ENCODE measurements at regions not wholly inside any gene's neighbourhood (a gene's known extent, or its start where the extent isn't known, plus 50 kb on each side); places are given as distances from the start of the nearest gene placed in this dataset.

DNA sequence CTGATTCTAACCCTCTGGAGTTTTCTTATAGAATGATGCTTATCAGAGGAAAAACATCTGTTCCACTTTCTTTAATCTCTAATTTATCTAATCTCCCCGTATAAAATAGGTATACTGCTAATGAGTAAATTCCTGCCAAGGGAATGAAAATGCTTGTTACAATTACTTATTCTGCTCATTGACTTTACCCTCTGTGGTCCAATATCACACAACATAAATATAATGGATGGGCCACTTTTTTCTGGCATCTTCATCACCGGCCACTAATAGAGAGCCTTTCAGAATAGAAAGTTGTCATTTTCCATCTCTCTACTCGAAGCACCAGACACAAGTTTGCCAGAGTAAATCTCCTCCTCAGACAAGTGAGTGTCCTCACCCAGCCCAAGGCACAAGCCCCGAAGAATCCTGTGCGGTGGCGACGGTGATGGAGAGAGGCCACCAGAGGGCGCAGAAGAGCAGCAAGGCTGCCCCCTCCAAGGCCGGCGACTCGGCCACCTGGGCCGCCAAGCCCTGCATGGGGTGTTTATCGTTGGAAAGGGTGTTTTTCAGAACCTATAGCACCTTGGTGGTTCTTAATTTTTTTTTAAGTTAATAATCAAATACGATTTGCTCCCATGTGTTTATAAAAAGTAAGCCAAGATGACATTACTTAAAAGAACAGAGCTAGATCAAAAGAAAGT, 212.9 kb upstream of the ARID1B start:
- peak; percentile 86 for DNase-seq (ENCODE audit: low spot score)

GRCh38 chr6:156563714-156564113, 213.5 kb upstream of the ARID1B start:
- DNase-seq (ENCODE audit: low spot score): no peak

DNA sequence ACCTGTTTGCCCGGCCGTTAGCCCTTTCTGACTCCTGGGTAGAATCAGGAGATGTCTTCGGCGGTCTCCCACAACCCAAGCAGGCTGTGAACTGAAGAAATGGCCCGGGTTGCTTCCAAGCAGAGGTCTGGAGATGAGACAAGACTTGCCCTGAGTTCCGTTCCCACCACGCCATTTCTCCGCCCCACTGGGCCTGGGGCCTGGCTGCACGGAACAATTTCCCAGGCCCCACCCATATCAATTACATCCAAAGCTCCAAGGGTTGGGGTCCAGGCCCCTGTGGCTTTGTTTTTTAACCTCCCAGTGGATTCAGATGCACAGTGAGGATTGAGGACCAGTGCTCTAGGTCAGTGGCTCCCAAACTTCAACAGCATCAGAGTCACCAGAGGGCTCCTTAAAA, 214.5 kb upstream of the ARID1B start:
- DNase-seq (ENCODE audit: low spot score): no peak

DNA sequence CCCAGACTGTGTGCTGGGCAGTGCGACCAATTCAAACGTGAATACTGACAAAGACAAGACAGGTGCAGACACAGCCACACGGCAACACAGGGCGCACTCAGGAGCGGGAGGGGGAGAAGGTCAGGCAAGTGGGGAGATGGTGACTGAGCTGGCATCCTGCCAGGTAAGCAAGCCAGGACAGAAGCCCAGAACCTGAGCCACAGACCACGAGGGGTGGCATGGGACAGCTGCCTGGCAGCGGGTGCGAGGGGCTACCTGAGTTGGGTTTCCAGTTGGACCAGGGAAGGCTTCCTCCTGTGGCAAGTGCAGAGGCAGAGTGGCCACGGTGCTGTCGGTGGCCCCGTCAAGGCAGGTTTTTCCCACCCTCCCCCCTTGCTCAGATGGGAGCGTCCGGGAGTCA, 215.2 kb upstream of the ARID1B start:
- no peak for DNase-seq (ENCODE audit: low spot score)

GRCh38 chr6:156560476-156560875, 216.7 kb upstream of the ARID1B start:
- no peak for DNase-seq (ENCODE audit: low spot score)

GRCh38 chr6:156559162-156559690, 218.0 kb upstream of the ARID1B start:
- DNase-seq (ENCODE audit: low spot score): no peak

GRCh38 chr6:156557911-156558259, 219.3 kb upstream of the ARID1B start:
- no peak for DNase-seq (ENCODE audit: low spot score)

DNA sequence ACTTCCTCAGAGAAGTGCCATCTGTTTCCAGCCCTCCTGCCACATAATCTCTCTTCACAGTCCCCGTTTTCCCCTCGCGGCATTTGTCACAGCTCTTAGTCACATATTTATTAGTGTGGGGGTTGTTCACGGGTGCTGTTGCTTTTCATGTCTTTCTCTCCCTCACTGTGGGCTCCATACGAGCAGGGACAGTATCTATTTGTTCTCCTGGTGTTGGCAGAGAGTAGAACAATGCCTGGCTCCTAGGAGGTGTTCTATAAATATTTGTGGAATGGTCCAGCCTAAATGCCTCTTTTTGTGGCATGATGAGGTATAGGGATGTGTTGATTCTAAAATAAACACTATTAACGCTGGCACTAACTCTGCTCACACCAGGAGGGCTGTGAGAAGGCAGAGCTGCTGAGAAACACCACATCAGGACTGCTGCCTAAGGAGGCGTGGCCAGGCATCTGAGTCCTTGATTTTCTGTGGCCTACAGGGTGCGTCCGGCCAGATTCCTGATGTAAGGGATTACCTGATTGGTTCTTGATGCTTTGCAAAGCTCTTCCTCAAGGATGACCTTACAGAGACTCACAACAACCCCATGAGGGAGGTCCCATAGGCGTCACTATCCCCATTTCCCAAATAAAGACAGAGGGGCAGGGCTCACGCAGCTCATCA, 219.8 kb upstream of the ARID1B start:
- no peak for DNase-seq (ENCODE audit: low spot score)

DNA sequence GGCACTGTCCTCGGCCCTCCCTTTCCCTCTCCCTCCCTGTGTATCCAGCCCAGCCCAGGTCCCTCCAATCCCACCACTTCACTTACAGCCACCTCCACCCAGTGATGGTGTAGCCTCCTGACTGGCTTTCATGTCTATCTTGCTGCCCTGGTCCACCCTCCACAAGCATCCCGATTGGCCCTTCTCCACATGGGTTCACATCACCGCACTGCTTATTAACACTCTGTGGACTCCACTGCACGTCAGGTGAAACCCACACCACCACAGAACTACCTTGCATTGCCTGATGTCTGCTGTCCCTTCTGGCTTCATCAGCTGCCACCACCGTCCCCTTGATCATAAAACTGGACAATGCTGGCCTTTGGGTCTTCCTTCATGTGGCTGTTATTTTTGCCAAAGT, 220.4 kb upstream of the ARID1B start:
- DNase-seq (ENCODE audit: low spot score): no peak

DNA sequence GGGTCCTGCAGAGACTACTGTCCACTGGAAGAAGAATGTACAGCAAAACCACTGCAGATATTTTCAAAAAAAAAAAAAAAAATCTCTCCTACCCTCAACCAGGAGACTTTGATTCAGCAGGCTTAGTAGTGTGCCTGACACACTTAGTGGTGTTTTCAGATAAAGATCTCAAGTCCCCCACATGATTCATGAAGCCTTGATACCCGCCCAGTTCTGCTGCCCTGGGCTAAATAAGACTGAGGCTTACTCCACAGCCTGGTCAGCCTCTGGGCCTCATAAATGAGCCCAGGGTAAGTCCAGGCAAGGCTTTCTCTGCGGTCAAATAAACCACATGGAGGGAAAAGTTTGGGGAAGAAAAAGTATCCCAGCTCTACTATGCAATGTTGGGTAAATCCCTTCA, 222.1 kb upstream of the ARID1B start:
- DNase-seq (ENCODE audit: low spot score): no peak

GRCh38 chr6:156554160-156554559, 223.0 kb upstream of the ARID1B start:
- DNase-seq (ENCODE audit: low spot score): no peak

- no peak for DNase-seq (ENCODE audit: low spot score)
Measured at GRCh38 chr6:156552849-156553248, 224.3 kb upstream of the ARID1B start.

DNA sequence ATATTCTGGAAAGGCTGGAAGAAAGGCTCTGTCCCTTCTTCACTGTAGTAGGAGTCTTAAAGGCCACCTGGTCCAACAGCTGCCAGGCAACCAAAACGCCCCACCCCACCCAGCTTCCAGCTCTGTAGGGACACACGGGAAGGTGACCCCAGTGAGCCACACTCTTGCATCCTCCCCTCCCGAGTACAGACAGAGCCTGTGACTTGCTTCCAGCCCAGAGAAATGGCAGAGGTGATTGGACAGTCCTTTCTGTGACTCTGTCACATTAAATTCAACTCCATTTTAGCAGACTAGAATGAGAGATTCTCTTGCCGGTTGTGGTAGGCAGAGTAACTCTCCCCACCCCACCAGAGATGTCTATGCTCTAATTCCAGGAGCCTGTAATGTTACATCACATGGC, 226.2 kb upstream of the ARID1B start:
- DNase-seq (ENCODE audit: low spot score): no peak

GRCh38 chr6:156545931-156546330, 231.2 kb upstream of the ARID1B start:
- DNase-seq (ENCODE audit: low spot score): no peak

- no peak for DNase-seq (ENCODE audit: low spot score)
Measured at GRCh38 chr6:156545021-156545420, 232.2 kb upstream of the ARID1B start.

DNA sequence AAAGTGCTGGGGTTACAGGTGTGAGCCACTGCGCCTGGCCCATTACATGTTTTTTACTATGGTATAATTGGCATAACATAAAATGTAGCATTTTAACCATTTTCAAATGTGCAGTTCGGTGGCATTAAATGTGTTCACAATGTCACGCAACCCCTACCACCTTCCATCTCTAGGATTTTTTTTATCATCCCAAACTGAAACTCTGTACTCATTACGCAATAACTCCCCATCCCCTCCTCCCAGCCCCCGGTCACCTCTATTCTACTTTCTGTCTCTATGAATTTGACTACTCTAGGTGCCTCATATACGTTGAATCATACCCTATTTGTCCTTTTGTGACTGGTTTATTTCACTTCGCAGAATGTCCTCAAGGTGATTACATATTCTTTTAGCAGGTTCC, 233.1 kb upstream of the ARID1B start:
- no peak for DNase-seq (ENCODE audit: low spot score)

DNA sequence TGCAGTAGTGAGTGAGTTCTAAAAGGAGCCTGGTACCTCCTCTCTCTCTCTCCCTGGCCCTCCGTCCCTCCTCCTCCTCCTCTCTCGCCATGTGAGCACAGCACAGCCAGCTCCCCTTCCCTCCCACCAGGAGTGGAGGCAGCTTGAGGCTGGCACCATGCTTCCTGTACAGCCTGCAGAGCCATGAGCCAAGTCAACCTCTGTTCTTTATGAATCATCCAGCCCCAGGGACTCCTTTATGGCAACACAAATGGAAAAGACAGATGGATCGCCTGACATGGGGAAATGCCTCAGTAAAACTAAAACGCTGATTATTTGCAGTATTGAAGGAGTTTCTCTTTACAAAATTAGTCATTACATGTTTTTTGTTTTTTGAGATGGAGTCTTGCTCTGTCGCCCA, 233.7 kb upstream of the ARID1B start:
- DNase-seq (ENCODE audit: low spot score): no peak

GRCh38 chr6:156538875-156539660, 238.1 kb upstream of the ARID1B start:
- DNase-seq (ENCODE audit: low spot score): no peak

- no peak for DNase-seq (ENCODE audit: low spot score)
Measured at GRCh38 chr6:156534594-156534993, 242.6 kb upstream of the ARID1B start.

GRCh38 chr6:156533872-156534524, 243.2 kb upstream of the ARID1B start:
- DNase-seq (ENCODE audit: low spot score): no peak

GRCh38 chr6:156526081-156526480, 251.1 kb upstream of the ARID1B start:
- DNase-seq (ENCODE audit: low spot score): no peak

- DNase-seq (ENCODE audit: low spot score): no peak
Measured at GRCh38 chr6:156525541-156525940, 251.6 kb upstream of the ARID1B start.

GRCh38 chr6:156519940-156520339, 257.2 kb upstream of the ARID1B start:
- DNase-seq (ENCODE audit: low spot score): no peak
